Gastroesophageal sphincter (tissue), 3 donors: ENCODE measurements at regions not wholly inside any gene's neighbourhood (a gene's known extent, or its start where the extent isn't known, plus 50 kb on each side); places are given as distances from the start of the nearest gene placed in this dataset.

ENCODE experiments used
- EP300 ChIP-seq: sonication (generic); formaldehyde crosslinking; IDR thresholded peaks from one replicate; pipeline ENCODE4 v1.6.1; 2017; ENCODE audit warnings: antibody characterized with exemption, mild to moderate bottlenecking
- POLR2A ChIP-seq, 2 donors: fragments of 450-650 bp; IDR thresholded peaks; one replicate each; pipeline ENCODE4 v1.6.1; 2017; ENCODE audit warnings: antibody characterized with exemption in 2 of 2, mild to moderate bottlenecking in 2 of 2, moderate library complexity in 1 of 2
- POLR2AphosphoS5 ChIP-seq: sonication (generic); formaldehyde crosslinking; IDR thresholded peaks from one replicate; pipeline ENCODE4 v1.6.1; 2017; ENCODE audit warnings: antibody characterized with exemption
- TF ChIP-seq, protein P1 (sequence below), 4 experiments: fragments of 200-600 bp in 2 of 4; fragments of 450-650 bp in 2 of 4; sonication (generic) in 1 of 4; IDR thresholded peaks; one replicate each; pipeline ENCODE4 v1.5.1; 2017 to 2019; ENCODE audit warnings: antibody characterized with exemption in 4 of 4, mild to moderate bottlenecking in 2 of 4, moderate library complexity in 2 of 4

- TF ChIP-seq, protein P1, sequence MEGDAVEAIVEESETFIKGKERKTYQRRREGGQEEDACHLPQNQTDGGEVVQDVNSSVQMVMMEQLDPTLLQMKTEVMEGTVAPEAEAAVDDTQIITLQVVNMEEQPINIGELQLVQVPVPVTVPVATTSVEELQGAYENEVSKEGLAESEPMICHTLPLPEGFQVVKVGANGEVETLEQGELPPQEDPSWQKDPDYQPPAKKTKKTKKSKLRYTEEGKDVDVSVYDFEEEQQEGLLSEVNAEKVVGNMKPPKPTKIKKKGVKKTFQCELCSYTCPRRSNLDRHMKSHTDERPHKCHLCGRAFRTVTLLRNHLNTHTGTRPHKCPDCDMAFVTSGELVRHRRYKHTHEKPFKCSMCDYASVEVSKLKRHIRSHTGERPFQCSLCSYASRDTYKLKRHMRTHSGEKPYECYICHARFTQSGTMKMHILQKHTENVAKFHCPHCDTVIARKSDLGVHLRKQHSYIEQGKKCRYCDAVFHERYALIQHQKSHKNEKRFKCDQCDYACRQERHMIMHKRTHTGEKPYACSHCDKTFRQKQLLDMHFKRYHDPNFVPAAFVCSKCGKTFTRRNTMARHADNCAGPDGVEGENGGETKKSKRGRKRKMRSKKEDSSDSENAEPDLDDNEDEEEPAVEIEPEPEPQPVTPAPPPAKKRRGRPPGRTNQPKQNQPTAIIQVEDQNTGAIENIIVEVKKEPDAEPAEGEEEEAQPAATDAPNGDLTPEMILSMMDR (IDR thresholded peaks at IDR 0.05): no peak
- TF ChIP-seq POLR2A (IDR thresholded peaks at IDR 0.05) (no peak), EP300 (no peak), POLR2AphosphoS5 (no peak)
These were observed 110.3 kb downstream of the RFLNA start for GRCh38 chr12:124405151-124405550.
